Adipocyte (in vitro differentiated cells): ENCODE measurements at regions not wholly inside any gene's neighbourhood (a gene's known extent, or its start where the extent isn't known, plus 50 kb on each side); places are given as distances from the start of the nearest gene placed in this dataset.

Source experiments
- DNase-seq: peaks from one replicate; pipeline ENCODE4 v3.0.0-alpha.2; 2015; ENCODE audit warnings: low read depth
- H3K27me3 ChIP-seq: replicated peaks from 2 replicates; pipeline ENCODE4 v1.7.0; 2013; ENCODE audit warnings: mild to moderate bottlenecking, low read length, moderate library complexity; ENCODE audit not compliant: control insufficient read depth, insufficient read depth
- H3K36me3 ChIP-seq: 2 replicates; pipeline ENCODE4 v1.7.0; 2013; ENCODE audit warnings: low read length, mild to moderate bottlenecking, moderate library complexity; ENCODE audit not compliant: control insufficient read depth, insufficient read depth, severe bottlenecking
- H3K4me1 ChIP-seq: 2 replicates; pipeline ENCODE4 v1.7.0; 2013; ENCODE audit warnings: mild to moderate bottlenecking, low read length, moderate library complexity; ENCODE audit not compliant: control insufficient read depth, insufficient read depth
- H3K4me3 ChIP-seq: 2 replicates; pipeline ENCODE4 v1.7.0; 2013; ENCODE audit warnings: mild to moderate bottlenecking, low read length, moderate library complexity
- H3K9ac ChIP-seq: 2 replicates; pipeline ENCODE4 v1.7.0; 2013; ENCODE audit warnings: mild to moderate bottlenecking, low read length, moderate library complexity
- H3K9me3 ChIP-seq: 2 replicates; pipeline ENCODE4 v1.7.0; 2013; ENCODE audit warnings: mild to moderate bottlenecking, low read length, moderate library complexity; ENCODE audit not compliant: control insufficient read depth

- H3K4me1 ChIP-seq, result no peaks in the 10 kb centered on the region
- H3K9ac ChIP-seq, result no peak overlapping the region
- no peaks in the 10 kb centered on the region for H3K27me3 ChIP-seq
- H3K4me3 ChIP-seq, result no peak overlapping the region
- H3K9me3 ChIP-seq, result no peaks in the 10 kb centered on the region
- no peak for DNase-seq
- H3K36me3 ChIP-seq, result no peaks in the 10 kb centered on the region
These were observed 144.4 kb upstream of the PTER start for GRCh38 chr10:16292366-16292765.

- Histone ChIP-seq H3K4me1 (no peaks in the 10 kb centered on the region), H3K27me3 (no peaks in the 10 kb centered on the region), H3K4me3 (no peak overlapping the region), H3K36me3 (no peaks in the 10 kb centered on the region), H3K9ac (no peak overlapping the region), H3K9me3 (no peaks in the 10 kb centered on the region)
- no peak for DNase-seq
These were observed 139.7 kb upstream of the PTER start for GRCh38 chr10:16297069-16297468.

GRCh38 chr10:16297642-16298041 lies 139.2 kb upstream of the PTER start:
- Histone ChIP-seq H3K9me3 (no peaks in the 10 kb centered on the region), H3K9ac (no peak overlapping the region), H3K27me3 (no peaks in the 10 kb centered on the region), H3K4me1 (no peaks in the 10 kb centered on the region), H3K36me3 (no peaks in the 10 kb centered on the region), H3K4me3 (no peak overlapping the region)
- DNase-seq, result no peak

GRCh38 chr10:16304311-16304710 lies 132.5 kb upstream of the PTER start:
- no peak for DNase-seq
- Histone ChIP-seq H3K9me3 (peaks cover 4% of the 10 kb centered on the region), H3K27me3 (no peaks in the 10 kb centered on the region), H3K9ac (no peak overlapping the region), H3K36me3 (no peaks in the 10 kb centered on the region), H3K4me1 (no peaks in the 10 kb centered on the region), H3K4me3 (no peak overlapping the region)

- no peaks in the 10 kb centered on the region for H3K36me3 ChIP-seq
- H3K27me3 ChIP-seq, result no peaks in the 10 kb centered on the region
- H3K9ac ChIP-seq, result no peak overlapping the region
- no peak for DNase-seq
- H3K9me3 ChIP-seq, result peaks cover 25% of the 10 kb centered on the region
- H3K4me3 ChIP-seq, result no peak overlapping the region
- H3K4me1 ChIP-seq, result no peaks in the 10 kb centered on the region
These were observed 126.4 kb upstream of the PTER start for GRCh38 chr10:16310440-16310839.

GRCh38 chr10:16314259-16314658 lies 122.6 kb upstream of the PTER start:
- H3K4me3 ChIP-seq, result no peak overlapping the region
- no peaks in the 10 kb centered on the region for H3K27me3 ChIP-seq
- H3K9ac ChIP-seq, result no peak overlapping the region
- no peaks in the 10 kb centered on the region for H3K36me3 ChIP-seq
- H3K4me1 ChIP-seq, result no peaks in the 10 kb centered on the region
- peaks cover 21% of the 10 kb centered on the region for H3K9me3 ChIP-seq
- DNase-seq, result no peak

GRCh38 chr10:16316733-16317390 lies 119.9 kb upstream of the PTER start:
- no peak for DNase-seq
- no peak overlapping the region for H3K9ac ChIP-seq
- H3K4me3 ChIP-seq, result no peak overlapping the region
- no peaks in the 10 kb centered on the region for H3K4me1 ChIP-seq
- no peaks in the 10 kb centered on the region for H3K27me3 ChIP-seq
- H3K36me3 ChIP-seq, result no peaks in the 10 kb centered on the region
- H3K9me3 ChIP-seq, result peaks cover 3% of the 10 kb centered on the region

- H3K9ac ChIP-seq, result no peak overlapping the region
- H3K36me3 ChIP-seq, result no peaks in the 10 kb centered on the region
- H3K4me3 ChIP-seq, result no peak overlapping the region
- H3K27me3 ChIP-seq, result no peaks in the 10 kb centered on the region
- DNase-seq, result no peak
- H3K4me1 ChIP-seq, result no peaks in the 10 kb centered on the region
- H3K9me3 ChIP-seq, result no peaks in the 10 kb centered on the region
These were observed 95.2 kb upstream of the PTER start for GRCh38 chr10:16341637-16342036.

GRCh38 chr10:16348891-16349290 lies 87.9 kb upstream of the PTER start:
- Histone ChIP-seq H3K27me3 (no peaks in the 10 kb centered on the region), H3K9me3 (peaks cover 4% of the 10 kb centered on the region), H3K9ac (no peak overlapping the region), H3K4me1 (no peaks in the 10 kb centered on the region), H3K36me3 (no peaks in the 10 kb centered on the region), H3K4me3 (no peak overlapping the region)
- no peak for DNase-seq

GRCh38 chr10:16352146-16352545 lies 84.7 kb upstream of the PTER start:
- H3K4me1 ChIP-seq, result no peaks in the 10 kb centered on the region
- DNase-seq, result no peak
- H3K9me3 ChIP-seq, result peaks cover 4% of the 10 kb centered on the region
- no peaks in the 10 kb centered on the region for H3K36me3 ChIP-seq
- no peak overlapping the region for H3K9ac ChIP-seq
- H3K4me3 ChIP-seq, result no peak overlapping the region
- no peaks in the 10 kb centered on the region for H3K27me3 ChIP-seq

- H3K4me3 ChIP-seq, result no peak overlapping the region
- H3K4me1 ChIP-seq, result no peaks in the 10 kb centered on the region
- H3K9me3 ChIP-seq, result peaks cover 2% of the 10 kb centered on the region
- H3K27me3 ChIP-seq, result no peaks in the 10 kb centered on the region
- no peak for DNase-seq
- no peak overlapping the region for H3K9ac ChIP-seq
- no peaks in the 10 kb centered on the region for H3K36me3 ChIP-seq
These were observed 76.8 kb upstream of the PTER start for GRCh38 chr10:16360001-16360400.

- Histone ChIP-seq H3K4me1 (no peaks in the 10 kb centered on the region), H3K4me3 (no peak overlapping the region), H3K27me3 (no peaks in the 10 kb centered on the region), H3K9ac (no peak overlapping the region), H3K9me3 (peaks cover 5% of the 10 kb centered on the region), H3K36me3 (no peaks in the 10 kb centered on the region)
- DNase-seq, result no peak
These were observed 76.4 kb upstream of the PTER start for GRCh38 chr10:16360425-16360824.
